Erythroblast (primary cell): ENCODE measurements at regions not wholly inside any gene's neighbourhood (a gene's known extent, or its start where the extent isn't known, plus 50 kb on each side); places are given as distances from the start of the nearest gene placed in this dataset.

Experiments
- GATA1 ChIP-seq: IDR thresholded peaks from 2 replicates; pipeline ENCODE4 v1.6.1; 2011; ENCODE audit warnings: low read depth, mild to moderate bottlenecking, control low read depth, low read length, moderate library complexity
- POLR2A ChIP-seq: IDR thresholded peaks from 2 replicates; pipeline ENCODE4 v1.6.1; 2011; ENCODE audit warnings: mild to moderate bottlenecking, low read length

GRCh38 chrY:8336112-8336774 is 1001.0 kb upstream of the TSPY4 start:
- no peak for TF ChIP-seq POLR2A
- no peak for TF ChIP-seq GATA1
